C4-2B (cell line): ENCODE measurements at regions not wholly inside any gene's neighbourhood (a gene's known extent, or its start where the extent isn't known, plus 50 kb on each side); places are given as distances from the start of the nearest gene placed in this dataset.

Experiments
- H3K27ac ChIP-seq: fragments of 450-650 bp; 2 replicates; pipeline ENCODE4 v1.5.1; 2017
- CTCF ChIP-seq: fragments of 450-650 bp; conservative IDR thresholded peaks from 2 replicates; pipeline ENCODE4 v1.5.1; 2017; ENCODE audit warnings: mild to moderate bottlenecking
- ZFX ChIP-seq: fragments of 450-650 bp; IDR thresholded peaks from 2 replicates; pipeline ENCODE4 v1.6.1; 2017

DNA sequence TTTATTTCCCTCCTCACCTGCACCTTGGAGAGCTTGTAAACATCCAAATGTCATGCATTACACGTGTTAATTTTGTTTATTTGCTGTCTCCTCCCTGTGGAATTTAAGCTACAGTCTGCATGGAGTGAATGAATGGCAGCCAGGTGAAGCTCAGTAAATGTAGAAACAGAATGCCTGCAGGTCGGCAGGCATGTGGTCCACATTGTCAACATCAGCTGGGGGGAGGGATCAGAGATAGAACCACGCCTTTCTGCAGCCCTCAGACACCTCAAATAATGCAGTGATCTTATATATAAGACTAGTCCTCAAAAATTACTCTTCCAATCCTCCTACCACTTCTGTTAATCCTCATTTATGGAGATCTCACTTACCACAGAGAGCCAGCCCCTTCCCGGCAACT lies 131.2 kb upstream of the KIT start:
- TF ChIP-seq ZFX = no peak
- no peak for TF ChIP-seq CTCF
- no peak overlapping the region for H3K27ac ChIP-seq

DNA sequence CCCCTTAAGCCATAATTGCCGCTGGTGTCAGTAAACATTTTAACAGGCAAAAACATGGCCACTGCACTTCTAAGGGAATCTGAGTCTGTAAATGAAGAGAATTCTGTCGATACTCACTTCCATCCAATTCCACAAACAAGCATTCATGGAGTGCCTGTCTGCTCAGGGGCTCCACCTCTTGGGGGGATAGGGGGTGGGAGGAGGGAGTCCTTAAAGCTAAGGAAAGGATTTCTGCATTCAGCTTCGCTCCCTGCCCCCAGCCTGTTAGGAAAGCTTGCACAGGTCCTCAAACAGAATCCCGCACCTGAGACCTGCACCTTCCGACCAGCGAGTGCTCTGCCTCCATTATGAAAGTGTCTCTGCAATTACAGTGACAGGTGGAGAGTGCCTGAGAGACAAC lies 130.2 kb upstream of the KIT start:
- no peak overlapping the region for H3K27ac ChIP-seq
- TF ChIP-seq CTCF = no peak
- TF ChIP-seq ZFX = no peak

DNA sequence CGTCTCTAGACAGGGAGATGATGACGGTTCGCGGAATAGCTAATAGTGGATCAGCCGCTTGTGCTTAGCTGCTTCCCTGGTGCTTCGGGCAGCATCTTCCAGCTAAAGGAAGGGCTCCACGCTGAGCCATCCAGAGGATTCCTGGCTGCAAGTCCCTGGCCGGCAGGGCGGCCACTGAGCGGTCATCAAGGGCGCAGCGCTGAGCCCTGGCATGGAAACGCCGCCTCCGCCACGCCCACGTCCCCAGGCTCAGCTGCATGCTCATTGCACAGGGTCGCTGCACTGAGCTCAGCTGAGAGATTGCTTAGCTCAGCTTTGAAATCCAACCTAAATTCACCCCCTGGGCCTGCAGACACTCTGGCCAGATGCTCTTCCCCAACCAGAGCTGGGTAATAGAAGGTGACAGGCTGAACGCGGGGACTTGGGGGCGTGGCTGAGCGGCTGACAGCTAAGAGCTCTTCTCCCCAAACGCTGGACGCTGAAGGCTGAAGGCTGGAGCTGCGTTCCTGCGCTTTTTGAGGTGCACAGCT lies 118.2 kb upstream of the KIT start:
- H3K27ac ChIP-seq = no peak overlapping the region
- TF ChIP-seq CTCF (no peak), ZFX (no peak)

DNA sequence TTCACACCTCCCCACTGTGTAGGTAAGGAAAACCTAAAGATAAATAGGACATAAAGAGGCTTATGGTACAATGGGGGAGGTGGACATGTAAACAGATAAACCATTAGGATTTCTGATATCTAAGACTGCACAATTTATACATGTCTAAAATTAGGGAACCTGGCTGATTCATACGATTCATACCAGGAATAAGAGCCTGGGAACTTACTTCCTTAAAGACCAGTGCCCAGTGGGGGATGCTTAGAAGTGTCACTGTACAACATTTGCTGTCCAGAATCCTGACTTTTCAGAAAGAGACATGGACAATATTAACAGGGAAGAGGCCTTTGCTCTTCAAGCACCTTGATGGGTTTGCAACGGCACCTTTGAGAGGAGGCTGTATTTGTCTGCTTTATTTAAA lies 116.8 kb upstream of the KIT start:
- TF ChIP-seq CTCF = no peak
- TF ChIP-seq ZFX = no peak
- H3K27ac ChIP-seq = no peak overlapping the region

DNA sequence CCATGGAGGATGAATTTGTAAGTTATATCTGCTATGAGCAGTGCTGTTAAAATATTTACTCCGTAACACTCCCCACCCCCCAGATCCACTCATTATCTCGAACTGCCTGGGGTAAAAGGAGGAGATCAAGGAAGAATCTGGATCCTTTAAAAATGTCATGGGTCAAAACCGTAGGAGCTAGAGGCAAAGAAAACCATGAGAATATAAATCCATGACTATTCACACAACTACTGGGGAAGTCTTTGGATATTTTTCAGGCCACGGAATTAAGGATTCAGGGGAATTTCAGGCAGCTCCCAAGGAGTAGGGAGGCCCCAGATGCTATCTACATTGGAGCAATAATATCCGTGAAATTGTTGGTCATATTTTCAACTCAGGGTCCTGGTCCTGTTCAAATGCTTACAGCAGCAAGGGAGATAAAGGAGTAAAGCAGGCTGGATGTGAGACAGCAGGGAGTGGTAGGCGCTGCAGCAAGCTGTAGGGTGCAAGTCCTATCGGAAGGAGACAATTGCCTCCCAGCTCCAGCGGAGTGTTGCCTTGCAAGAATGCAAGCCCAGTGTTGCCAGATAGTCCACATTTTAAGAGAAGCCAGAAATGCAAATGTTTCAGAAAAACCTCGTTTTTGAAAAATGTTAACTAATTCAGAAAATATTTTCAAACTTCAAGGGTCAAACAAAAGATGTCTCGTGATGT lies 116.2 kb upstream of the KIT start:
- TF ChIP-seq CTCF (no peak), ZFX (no peak)
- no peak overlapping the region for H3K27ac ChIP-seq

GRCh38 chr4:54542119-54542438 lies 115.7 kb upstream of the KIT start:
- no peak overlapping the region for H3K27ac ChIP-seq
- TF ChIP-seq CTCF = no peak
- no peak for TF ChIP-seq ZFX

DNA sequence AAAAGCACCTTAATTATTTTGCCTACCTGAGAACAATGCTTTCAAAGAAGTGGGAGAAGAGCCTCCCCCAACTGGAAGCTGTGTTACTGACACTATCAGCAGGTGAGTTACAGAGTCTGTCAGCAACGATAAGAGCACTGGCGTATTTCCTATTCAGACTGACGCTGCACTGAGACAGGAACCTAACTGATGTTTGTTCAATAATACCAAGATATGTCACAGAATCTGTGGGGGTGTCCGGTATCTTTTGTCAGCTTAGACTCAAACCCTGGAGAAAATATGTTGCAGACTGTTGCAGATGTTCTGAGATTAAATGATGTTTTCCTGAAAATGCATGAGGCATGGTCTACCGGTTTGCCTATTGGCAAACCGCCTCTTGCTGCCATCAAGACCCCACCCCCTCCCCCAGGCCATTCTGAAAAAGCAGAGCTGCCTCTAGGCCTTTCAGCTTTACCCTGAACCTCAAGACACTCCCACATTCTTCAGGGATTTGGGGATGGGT lies 115.2 kb upstream of the KIT start:
- TF ChIP-seq ZFX (no peak), CTCF (no peak)
- H3K27ac ChIP-seq = no peak overlapping the region
